HEK293T (cell line): ENCODE measurements at regions not wholly inside any gene's neighbourhood (a gene's known extent, or its start where the extent isn't known, plus 50 kb on each side); places are given as distances from the start of the nearest gene placed in this dataset.

Source experiments
- CTBP1 ChIP-seq: fragments of 450-650 bp; IDR thresholded peaks from 2 replicates; pipeline ENCODE4 v1.6.1; 2016; ENCODE audit warnings: borderline replicate concordance
- FOXM1 ChIP-seq: fragments of 450-650 bp; IDR thresholded peaks from 2 replicates; pipeline ENCODE4 v1.6.1; 2017; ENCODE audit warnings: mild to moderate bottlenecking, borderline replicate concordance
- HDGF ChIP-seq: fragments of 450-650 bp; IDR thresholded peaks from 2 replicates; pipeline ENCODE4 v1.6.1; 2017; ENCODE audit warnings: antibody characterized with exemption, borderline replicate concordance
- L3MBTL2 ChIP-seq: fragments of 450-650 bp; conservative IDR thresholded peaks from 2 replicates; pipeline ENCODE4 v1.6.1; 2016; ENCODE audit warnings: mild to moderate bottlenecking
- LEF1 ChIP-seq: fragments of 450-650 bp; IDR thresholded peaks from 2 replicates; pipeline ENCODE4 v1.6.1; 2017; ENCODE audit warnings: mild to moderate bottlenecking, borderline replicate concordance
- SP1 ChIP-seq: fragments of 450-650 bp; IDR thresholded peaks from 2 replicates; pipeline ENCODE4 v1.6.1; 2017
- SUZ12 ChIP-seq: fragments of 450-650 bp; IDR thresholded peaks from 2 replicates; pipeline ENCODE4 v1.6.1; 2016; ENCODE audit warnings: mild to moderate bottlenecking
- ZNF384 ChIP-seq: fragments of 450-650 bp; IDR thresholded peaks from 2 replicates; pipeline ENCODE4 v1.6.1; 2016

DNA sequence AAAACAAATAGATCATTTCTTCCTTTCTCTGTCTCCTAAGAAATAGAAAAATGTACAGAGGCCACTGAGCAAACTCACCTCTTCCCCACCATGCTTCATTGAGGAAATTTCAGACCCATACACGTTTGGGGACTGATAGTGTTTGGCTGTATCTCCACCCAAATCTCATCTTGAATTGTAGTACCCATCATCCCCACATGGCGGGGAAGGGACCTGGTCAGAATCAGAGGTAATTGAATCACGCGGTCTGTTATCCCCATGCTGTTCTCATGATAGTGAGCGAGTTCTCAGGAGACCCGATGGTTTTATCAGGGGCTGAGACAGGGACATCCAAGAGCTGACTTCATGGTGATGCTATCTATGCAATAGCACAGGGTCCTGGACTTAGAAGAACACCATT is 1655.8 kb downstream of the MAT2B start:
- TF ChIP-seq SUZ12: no peak
- TF ChIP-seq ZNF384: no peak
- TF ChIP-seq CTBP1: no peak
- no peak for TF ChIP-seq LEF1
- TF ChIP-seq SP1: no peak
- TF ChIP-seq L3MBTL2: no peak
- no peak for TF ChIP-seq FOXM1
- no peak for TF ChIP-seq HDGF
